ENCODE measurements at regions not wholly inside any gene's neighbourhood (a gene's known extent, or its start where the extent isn't known, plus 50 kb on each side); places are given as distances from the start of the nearest gene placed in this dataset.

DNA sequence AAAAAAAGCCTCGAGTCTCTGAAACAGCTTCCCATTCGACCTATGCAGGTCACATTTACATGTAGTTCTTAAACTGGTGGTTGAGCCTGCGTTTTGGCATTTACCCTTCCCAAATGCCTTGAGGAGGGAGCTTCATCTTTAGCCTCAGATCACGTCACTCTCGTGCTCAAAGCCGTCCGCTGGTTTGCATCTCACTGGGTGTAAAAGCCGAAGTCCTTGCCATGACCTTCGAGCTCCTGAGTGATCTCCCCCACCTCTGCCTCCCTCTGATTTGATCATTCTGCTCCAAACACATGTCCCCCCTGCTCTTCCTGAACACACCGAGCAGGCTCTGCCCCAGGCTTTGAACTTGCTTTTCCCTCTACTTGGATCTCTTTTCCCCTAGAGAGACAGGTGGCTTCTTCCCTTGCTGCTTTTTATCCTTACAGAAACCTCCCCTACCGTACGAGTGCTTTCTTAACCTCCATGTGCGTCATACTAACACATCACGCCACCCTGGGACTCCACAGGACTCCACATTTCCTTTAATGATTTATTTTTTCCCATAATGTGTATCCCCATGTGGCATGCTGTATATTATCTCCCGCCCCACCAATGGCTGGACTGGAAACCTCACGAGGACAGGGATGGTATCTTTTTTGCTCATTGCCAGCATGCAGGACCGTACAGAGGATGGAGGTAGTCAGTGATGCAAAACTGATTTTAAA is 610.7 kb downstream of the VRK1 start:
- intact Hi-C loops (cut with DNase I), result no loop called here
- DNase-seq (no peak), ATAC-seq (no peak)
- H3K9me3 ChIP-seq (ENCODE audit: control insufficient read depth, low read length), result no peaks in the 10 kb centered on the region
- H3K27ac ChIP-seq (ENCODE audit: low read length), result no peak overlapping the region
- H3K4me1 ChIP-seq (ENCODE audit: control insufficient read depth, insufficient read depth, low read length), result no peaks in the 10 kb centered on the region
- 42% methylated on average over 17 of the region's 17 CpGs for WGBS
- H3K27me3 ChIP-seq (ENCODE audit: control insufficient read depth, insufficient read depth), result no peaks in the 10 kb centered on the region
- no peak overlapping the region for H3K4me3 ChIP-seq (ENCODE audit: low read length)

DNA sequence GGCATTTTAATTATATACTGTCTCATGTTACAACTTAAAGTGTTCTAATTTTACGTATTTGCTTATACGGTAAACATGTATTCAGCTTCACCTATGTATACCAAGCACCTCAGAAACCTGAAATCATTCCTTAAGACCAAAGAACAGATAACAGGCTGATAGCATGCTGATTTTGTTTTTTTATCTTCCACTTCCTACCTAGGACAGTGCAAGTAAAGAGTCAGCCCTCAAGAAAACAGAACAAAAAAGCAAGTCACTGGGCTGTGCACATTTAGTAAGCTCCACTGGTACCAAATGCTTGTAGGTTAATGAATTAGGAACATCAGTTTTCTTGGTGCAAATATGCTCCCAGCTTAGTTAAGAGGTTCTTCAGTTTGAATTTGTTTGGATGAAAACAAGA is 611.3 kb downstream of the VRK1 start:
- Histone ChIP-seq H3K4me1 (ENCODE audit: control insufficient read depth, insufficient read depth, low read length) (no peaks in the 10 kb centered on the region), H3K9me3 (ENCODE audit: control insufficient read depth, low read length) (no peaks in the 10 kb centered on the region), H3K27ac (ENCODE audit: low read length) (no peak overlapping the region), H3K4me3 (ENCODE audit: low read length) (no peak overlapping the region), H3K27me3 (ENCODE audit: control insufficient read depth, insufficient read depth) (no peaks in the 10 kb centered on the region)
- WGBS, result 66% methylated on average over 2 of the region's 2 CpGs
- ATAC-seq, result no peak
- DNase-seq, result no peak
- intact Hi-C loops (cut with DNase I), result no loop called here

DNA sequence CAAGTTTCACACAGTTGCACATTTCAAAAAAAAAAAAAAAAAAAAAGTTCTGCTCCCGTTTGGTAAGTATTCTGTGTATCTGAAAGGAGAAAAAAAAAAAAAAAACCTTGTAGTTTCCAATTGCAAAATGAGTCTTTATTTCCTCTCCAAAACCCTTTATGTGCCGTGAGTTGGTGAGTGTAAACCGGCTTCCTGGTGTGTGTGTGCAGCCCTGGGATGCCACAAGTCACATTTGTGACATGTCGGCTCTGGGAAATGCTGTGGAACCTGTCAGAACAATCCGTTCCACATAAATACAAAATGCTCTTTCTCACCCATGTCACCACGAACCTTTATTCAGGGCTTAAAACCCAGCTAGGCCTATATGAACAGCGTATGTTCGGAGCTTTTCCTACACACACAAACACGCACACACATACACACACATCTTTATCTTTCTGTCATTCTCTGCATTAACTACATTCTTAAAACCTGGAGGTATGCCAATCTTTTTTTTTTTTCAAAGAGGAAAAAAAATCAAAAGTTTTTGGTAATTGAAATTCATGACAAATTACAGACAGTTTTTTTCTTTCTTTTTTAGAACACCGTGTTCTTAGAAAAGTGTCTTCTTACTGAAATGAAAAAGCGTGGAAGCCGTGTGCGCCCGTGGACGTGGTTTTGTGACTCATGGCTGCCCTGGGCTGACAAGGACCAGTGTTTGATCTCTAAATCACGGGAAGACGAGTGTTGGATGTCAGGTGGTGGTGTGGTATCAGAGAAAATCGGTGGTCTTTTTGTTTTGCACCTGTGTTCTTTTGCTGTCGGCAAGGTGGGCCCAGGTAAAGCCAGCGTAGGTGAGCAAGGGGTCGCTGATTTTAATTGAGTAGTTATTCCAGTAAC is 612.0 kb downstream of the VRK1 start:
- WGBS, result 73% methylated on average over 21 of the region's 21 CpGs
- Histone ChIP-seq H3K4me3 (ENCODE audit: low read length) (no peak overlapping the region), H3K9me3 (ENCODE audit: control insufficient read depth, low read length) (no peaks in the 10 kb centered on the region), H3K27ac (ENCODE audit: low read length) (no peak overlapping the region), H3K27me3 (ENCODE audit: control insufficient read depth, insufficient read depth) (no peaks in the 10 kb centered on the region), H3K4me1 (ENCODE audit: control insufficient read depth, insufficient read depth, low read length) (no peaks in the 10 kb centered on the region)
- DNase-seq, result no peak
- ATAC-seq, result no peak
- intact Hi-C loops (cut with DNase I), result no loop called here

DNA sequence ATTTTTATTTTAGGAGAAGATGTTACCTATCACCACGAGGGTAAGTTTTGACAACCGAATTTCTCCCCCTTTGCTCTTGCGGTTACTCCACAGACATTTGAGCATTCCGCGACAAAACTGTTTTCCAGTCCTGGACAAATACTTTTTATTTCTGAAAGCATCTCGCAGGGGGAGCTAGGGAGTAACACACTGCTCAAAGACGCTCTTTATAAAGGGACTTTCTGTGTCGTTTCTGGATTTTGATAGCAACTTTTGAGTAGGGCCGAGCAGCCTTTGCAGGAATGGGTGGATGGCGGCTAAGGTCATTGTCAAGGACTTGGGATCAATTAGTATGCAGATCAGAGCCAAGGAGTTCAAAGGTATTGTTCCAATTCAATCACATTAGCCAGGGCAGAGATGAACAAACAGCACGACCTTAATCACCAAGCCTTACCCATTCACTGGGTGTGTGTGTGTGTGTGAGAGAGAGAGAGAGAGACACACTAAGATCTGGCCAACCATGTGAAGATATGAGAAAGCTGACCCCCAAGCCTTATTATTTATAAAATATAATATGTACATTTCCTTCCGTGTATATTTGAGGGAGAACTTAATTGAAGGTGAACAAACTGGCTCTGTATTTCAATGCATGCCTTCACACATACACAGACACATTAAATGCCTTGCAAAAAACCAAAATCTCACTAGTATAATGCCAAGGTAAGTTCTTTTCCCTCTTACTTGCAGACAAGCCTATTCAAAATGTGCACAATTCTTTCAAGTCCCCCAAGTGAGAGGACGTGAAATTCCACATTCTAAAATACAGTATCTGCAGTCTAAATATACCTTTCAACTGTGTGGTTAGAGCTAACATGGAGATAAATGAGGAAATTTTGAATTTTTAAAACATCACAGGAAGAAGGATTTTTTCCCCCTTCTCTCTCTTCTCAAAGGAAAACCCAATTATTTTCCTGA is 613.8 kb downstream of the VRK1 start:
- intact Hi-C loops (cut with DNase I), result no loop called here
- no peak for DNase-seq
- Histone ChIP-seq H3K4me3 (ENCODE audit: low read length) (no peak overlapping the region), H3K27me3 (ENCODE audit: control insufficient read depth, insufficient read depth) (peaks cover 2% of the 10 kb centered on the region), H3K9me3 (ENCODE audit: control insufficient read depth, low read length) (no peaks in the 10 kb centered on the region), H3K4me1 (ENCODE audit: control insufficient read depth, insufficient read depth, low read length) (no peaks in the 10 kb centered on the region), H3K27ac (ENCODE audit: low read length) (no peak overlapping the region)
- WGBS, result 21% methylated on average over 13 of the region's 13 CpGs
- ATAC-seq, result no peak

GRCh38 chr14:97411938-97412612 is 614.9 kb downstream of the VRK1 start:
- ATAC-seq (no peak), DNase-seq (no peak)
- H3K27ac ChIP-seq (ENCODE audit: low read length), result no peak overlapping the region
- no peaks in the 10 kb centered on the region for H3K4me1 ChIP-seq (ENCODE audit: control insufficient read depth, insufficient read depth, low read length)
- no peak overlapping the region for H3K4me3 ChIP-seq (ENCODE audit: low read length)
- intact Hi-C loops (cut with DNase I), result no loop called here
- peaks cover 2% of the 10 kb centered on the region for H3K27me3 ChIP-seq (ENCODE audit: control insufficient read depth, insufficient read depth)
- H3K9me3 ChIP-seq (ENCODE audit: control insufficient read depth, low read length), result no peaks in the 10 kb centered on the region
- 8% methylated on average over 15 of the region's 15 CpGs for WGBS

- ATAC-seq (no peak), DNase-seq (no peak)
- H3K27ac ChIP-seq (ENCODE audit: low read length), result no peak overlapping the region
- H3K4me3 ChIP-seq (ENCODE audit: low read length), result peak overlapping the region; percentile 33
- 4% methylated on average over 19 of the region's 19 CpGs for whole genome bisulfite sequencing
- intact Hi-C loops (cut with DNase I), result no loop called here
- no peaks in the 10 kb centered on the region for H3K4me1 ChIP-seq (ENCODE audit: control insufficient read depth, insufficient read depth, low read length)
- peaks cover 2% of the 10 kb centered on the region for H3K27me3 ChIP-seq (ENCODE audit: control insufficient read depth, insufficient read depth)
- H3K9me3 ChIP-seq (ENCODE audit: control insufficient read depth, low read length), result no peaks in the 10 kb centered on the region
Observed at GRCh38 chr14:97413022-97413539, 615.9 kb downstream of the VRK1 start.

GRCh38 chr14:97413966-97414717 is 617.0 kb downstream of the VRK1 start:
- WGBS, result 52% methylated on average over 14 of the region's 14 CpGs
- DNase-seq (no peak), ATAC-seq (no peak)
- Histone ChIP-seq H3K4me3 (ENCODE audit: low read length) (no peak overlapping the region), H3K9me3 (ENCODE audit: control insufficient read depth, low read length) (no peaks in the 10 kb centered on the region), H3K27ac (ENCODE audit: low read length) (no peak overlapping the region), H3K27me3 (ENCODE audit: control insufficient read depth, insufficient read depth) (peaks cover 2% of the 10 kb centered on the region), H3K4me1 (ENCODE audit: control insufficient read depth, insufficient read depth, low read length) (no peaks in the 10 kb centered on the region)
- intact Hi-C loops (cut with DNase I), result no loop called here

DNA sequence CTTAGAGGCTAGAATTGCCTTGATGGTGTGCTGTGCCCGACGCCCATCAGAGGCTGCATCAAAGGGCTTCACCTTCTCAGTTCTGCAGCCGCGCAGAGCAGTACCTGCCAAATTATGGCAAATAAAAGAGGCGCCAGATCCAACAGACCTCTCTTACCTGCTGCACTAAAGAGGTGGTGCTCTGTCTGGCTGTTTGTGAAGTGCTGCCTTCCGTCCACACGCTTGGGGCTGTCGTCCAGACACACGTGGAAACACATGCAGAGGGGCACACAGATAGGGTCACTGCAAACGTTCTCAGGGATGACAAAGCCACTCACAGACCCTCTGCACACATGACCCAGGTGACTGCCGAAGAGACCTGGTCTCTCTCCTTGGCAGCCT is 617.5 kb downstream of the VRK1 start:
- Histone ChIP-seq H3K9me3 (ENCODE audit: control insufficient read depth, low read length) (no peaks in the 10 kb centered on the region), H3K27ac (ENCODE audit: low read length) (no peak overlapping the region), H3K4me3 (ENCODE audit: low read length) (no peak overlapping the region), H3K27me3 (ENCODE audit: control insufficient read depth, insufficient read depth) (peaks cover 2% of the 10 kb centered on the region), H3K4me1 (ENCODE audit: control insufficient read depth, insufficient read depth, low read length) (no peaks in the 10 kb centered on the region)
- ATAC-seq, result no peak
- WGBS, result 53% methylated on average over 11 of the region's 11 CpGs
- no peak for DNase-seq
- intact Hi-C loops (cut with DNase I), result no loop called here

DNA sequence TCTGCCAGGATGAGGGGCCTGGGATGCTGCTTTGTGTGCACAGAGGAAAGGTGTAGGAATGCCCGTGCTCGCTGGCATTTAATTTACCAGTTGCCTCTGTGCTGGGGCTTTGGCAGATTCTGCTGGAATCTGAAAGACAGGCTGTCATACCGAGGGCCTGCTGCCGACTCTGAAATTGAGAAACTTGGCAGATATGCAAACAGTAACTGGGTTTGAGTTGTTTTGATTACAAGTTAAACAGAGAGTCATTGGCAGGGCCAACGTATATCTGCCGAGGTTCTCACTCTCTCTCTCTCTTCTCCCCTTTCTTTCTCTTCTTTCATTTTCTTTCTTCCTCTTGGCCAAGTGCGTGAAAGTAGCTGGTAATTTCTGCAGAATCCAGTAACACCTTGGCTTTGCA is 618.7 kb downstream of the VRK1 start:
- Histone ChIP-seq H3K27ac (ENCODE audit: low read length) (no peak overlapping the region), H3K4me3 (ENCODE audit: low read length) (no peak overlapping the region), H3K27me3 (ENCODE audit: control insufficient read depth, insufficient read depth) (peaks cover 2% of the 10 kb centered on the region), H3K4me1 (ENCODE audit: control insufficient read depth, insufficient read depth, low read length) (no peaks in the 10 kb centered on the region), H3K9me3 (ENCODE audit: control insufficient read depth, low read length) (no peaks in the 10 kb centered on the region)
- 45% methylated on average over 7 of the region's 7 CpGs for WGBS
- intact Hi-C loops (cut with DNase I), result no loop called here
- ATAC-seq (no peak), DNase-seq (no peak)

DNA sequence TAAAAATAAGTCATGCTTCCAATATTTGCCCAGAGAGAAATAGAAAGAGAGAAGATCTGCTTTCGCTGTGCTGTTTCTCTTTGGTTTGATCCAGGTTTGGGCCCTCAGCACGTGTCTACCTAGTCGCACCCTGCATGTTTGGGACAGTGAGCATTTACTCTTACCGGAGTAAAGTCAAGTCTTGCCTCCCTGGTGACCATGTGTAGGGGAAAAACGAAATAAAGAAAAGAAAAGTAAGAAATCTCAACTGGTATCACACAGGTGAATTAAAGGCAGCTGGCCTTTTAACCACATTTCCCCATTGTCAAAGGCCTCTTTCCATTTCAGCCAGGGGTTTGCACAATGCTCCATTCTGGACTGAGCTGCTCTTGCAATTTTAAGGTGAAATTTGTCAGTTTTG is 619.4 kb downstream of the VRK1 start:
- no peaks in the 10 kb centered on the region for H3K4me1 ChIP-seq (ENCODE audit: control insufficient read depth, insufficient read depth, low read length)
- ATAC-seq (no peak), DNase-seq (no peak)
- intact Hi-C loops (cut with DNase I), result no loop called here
- H3K9me3 ChIP-seq (ENCODE audit: control insufficient read depth, low read length), result no peaks in the 10 kb centered on the region
- peaks cover 2% of the 10 kb centered on the region for H3K27me3 ChIP-seq (ENCODE audit: control insufficient read depth, insufficient read depth)
- H3K4me3 ChIP-seq (ENCODE audit: low read length), result no peak overlapping the region
- H3K27ac ChIP-seq (ENCODE audit: low read length), result no peak overlapping the region
- WGBS, result 79% methylated on average over 5 of the region's 5 CpGs
